Neural progenitor cell (in vitro differentiated cells): ENCODE measurements at regions not wholly inside any gene's neighbourhood (a gene's known extent, or its start where the extent isn't known, plus 50 kb on each side); places are given as distances from the start of the nearest gene placed in this dataset.

Source experiments
- DNase-seq: peaks from one replicate; pipeline ENCODE4 v3.0.0-alpha.2; 2016; ENCODE audit warnings: low spot score
- H2AFZ ChIP-seq: fragments of 200-600 bp; sonication (generic); replicated peaks from 2 replicates; pipeline ENCODE4 v1.6.1; 2016; ENCODE audit warnings: antibody characterized with exemption
- H3F3A ChIP-seq: fragments of 200-600 bp; sonication (generic); 2 replicates; pipeline ENCODE4 v1.6.1; 2016; ENCODE audit warnings: antibody characterized with exemption, low read depth
- H3K27ac ChIP-seq: fragments of 200-600 bp; sonication (generic); 2 replicates; pipeline ENCODE4 v1.5.1; 2016; ENCODE audit warnings: mild to moderate bottlenecking
- H3K27me3 ChIP-seq: fragments of 200-600 bp; sonication (generic); 2 replicates; pipeline ENCODE4 v1.6.1; 2016; ENCODE audit warnings: mild to moderate bottlenecking, moderate library complexity
- H3K36me3 ChIP-seq: fragments of 200-600 bp; sonication (generic); 2 replicates; pipeline ENCODE4 v1.5.1; 2016
- H3K4me1 ChIP-seq: fragments of 200-600 bp; sonication (generic); 2 replicates; pipeline ENCODE4 v1.6.1; 2016; ENCODE audit warnings: mixed run types
- H3K4me2 ChIP-seq: fragments of 200-600 bp; sonication (generic); 2 replicates; pipeline ENCODE4 v1.6.1; 2016
- H3K4me3 ChIP-seq: fragments of 200-600 bp; sonication (generic); 2 replicates; pipeline ENCODE4 v1.5.1; 2016
- H3K79me2 ChIP-seq: fragments of 200-600 bp; sonication (generic); 2 replicates; pipeline ENCODE4 v1.6.1; 2016; ENCODE audit warnings: low read depth
- H3K9ac ChIP-seq: fragments of 200-600 bp; sonication (generic); 2 replicates; pipeline ENCODE4 v1.6.1; 2016
- H3K9me3 ChIP-seq: fragments of 200-600 bp; sonication (generic); 2 replicates; pipeline ENCODE4 v1.5.1; 2016; ENCODE audit warnings: low read depth
- H4K20me1 ChIP-seq: fragments of 200-600 bp; sonication (generic); 2 replicates; pipeline ENCODE4 v1.6.1; 2016; ENCODE audit warnings: low read depth
- H3K27ac Mint-ChIP-seq: 3 replicates; pipeline ENCODE4 v1.8.0; 2021; ENCODE audit warnings: mixed read lengths
- H3K27me3 Mint-ChIP-seq: 2 replicates; pipeline ENCODE4 v1.8.0; 2022; ENCODE audit warnings: low read depth, mild to moderate bottlenecking, inconsistent platforms, moderate library complexity, mixed read lengths; ENCODE audit not compliant: insufficient read depth
- H3K36me3 Mint-ChIP-seq: 3 replicates; pipeline ENCODE4 v1.8.0; 2021; ENCODE audit warnings: mixed read lengths
- H3K4me1 Mint-ChIP-seq: 3 replicates; pipeline ENCODE4 v1.8.0; 2021; ENCODE audit warnings: mixed read lengths
- H3K4me3 Mint-ChIP-seq: 3 replicates; pipeline ENCODE4 v1.8.0; 2021; ENCODE audit warnings: mild to moderate bottlenecking, moderate library complexity, mixed read lengths
- H3K9me3 Mint-ChIP-seq: 3 replicates; pipeline ENCODE4 v1.8.0; 2020; ENCODE audit warnings: mixed read lengths
- CTCF ChIP-seq: fragments of 200-600 bp; sonication (generic); IDR thresholded peaks from 2 replicates; pipeline ENCODE4 v1.5.1; 2017; ENCODE audit warnings: antibody characterized with exemption, mild to moderate bottlenecking
- EZH2 ChIP-seq: fragments of 200-600 bp; sonication (generic); IDR thresholded peaks from 2 replicates; pipeline ENCODE4 v1.6.1; 2017; ENCODE audit warnings: antibody characterized with exemption, mild to moderate bottlenecking, moderate library complexity
- EZH2phosphoT487 ChIP-seq: fragments of 200-600 bp; sonication (generic); IDR thresholded peaks from 2 replicates; pipeline ENCODE4 v1.6.1; 2017; ENCODE audit warnings: antibody characterized with exemption

GRCh38 chr5:135219868-135220267 lies 179.2 kb downstream of the MACROH2A1 start:
- Histone ChIP-seq H3K27ac (no peak overlapping the region), H3K4me2 (no peak overlapping the region), H3K36me3 (no peaks in the 10 kb centered on the region), H3K4me3 (no peak overlapping the region), H3K9ac (no peak overlapping the region), H3K9me3 (no peaks in the 10 kb centered on the region), H3K79me2 (no peaks in the 10 kb centered on the region), H3K4me1 (peaks cover 24% of the 10 kb centered on the region), H2AFZ (no peak overlapping the region), H3K27me3 (no peaks in the 10 kb centered on the region), H3F3A (peaks cover 17% of the 10 kb centered on the region), H4K20me1 (no peaks in the 10 kb centered on the region)
- no peaks in the 10 kb centered on the region for H3K36me3 Mint-ChIP-seq
- DNase-seq = no peak
- H3K27me3 Mint-ChIP-seq = peaks cover 20% of the 10 kb centered on the region
- H3K27ac Mint-ChIP-seq = no peak overlapping the region
- H3K4me3 Mint-ChIP-seq = no peak overlapping the region
- TF ChIP-seq EZH2 = no peak
- no peak for TF ChIP-seq EZH2phosphoT487
- H3K4me1 Mint-ChIP-seq = peaks cover 29% of the 10 kb centered on the region
- no peaks in the 10 kb centered on the region for H3K9me3 Mint-ChIP-seq

- Histone ChIP-seq H3K4me3 (no peak overlapping the region), H3K27ac (no peak overlapping the region), H2AFZ (no peak overlapping the region), H3K36me3 (no peaks in the 10 kb centered on the region), H3K9me3 (no peaks in the 10 kb centered on the region), H3K27me3 (no peaks in the 10 kb centered on the region), H3K4me1 (peaks cover 24% of the 10 kb centered on the region), H3K79me2 (no peaks in the 10 kb centered on the region), H3F3A (peaks cover 17% of the 10 kb centered on the region), H4K20me1 (no peaks in the 10 kb centered on the region), H3K9ac (no peak overlapping the region), H3K4me2 (peak overlapping the region; percentile 2)
- H3K27me3 Mint-ChIP-seq = peaks cover 16% of the 10 kb centered on the region
- TF ChIP-seq EZH2phosphoT487 (no peak), CTCF (no peak), EZH2 (no peak)
- peaks cover 29% of the 10 kb centered on the region for H3K4me1 Mint-ChIP-seq
- H3K36me3 Mint-ChIP-seq = no peaks in the 10 kb centered on the region
- no peak overlapping the region for H3K27ac Mint-ChIP-seq
- H3K9me3 Mint-ChIP-seq = no peaks in the 10 kb centered on the region
- H3K4me3 Mint-ChIP-seq = no peak overlapping the region
- DNase-seq = peak; percentile 22
These were observed 180.1 kb downstream of the MACROH2A1 start for GRCh38 chr5:135218790-135219568.

- DNase-seq = no peak
- H3K4me1 Mint-ChIP-seq = peaks cover 31% of the 10 kb centered on the region
- no peak for TF ChIP-seq EZH2phosphoT487
- no peak for TF ChIP-seq CTCF
- TF ChIP-seq EZH2 = no peak
These were observed 180.6 kb downstream of the MACROH2A1 start for GRCh38 chr5:135218486-135218755.

More at GRCh38 chr5:135218486-135218755, 180.6 kb downstream of the MACROH2A1 start:
- H3F3A ChIP-seq = peaks cover 17% of the 10 kb centered on the region
- no peaks in the 10 kb centered on the region for H3K36me3 ChIP-seq
- no peaks in the 10 kb centered on the region for H3K9me3 ChIP-seq
- H3K27ac ChIP-seq = no peak overlapping the region
- no peak overlapping the region for H3K4me3 ChIP-seq
- no peak overlapping the region for H3K9ac ChIP-seq
- H2AFZ ChIP-seq = no peak overlapping the region
- Mint-ChIP-seq H3K9me3 (no peaks in the 10 kb centered on the region), H3K27me3 (peaks cover 13% of the 10 kb centered on the region), H3K36me3 (no peaks in the 10 kb centered on the region), H3K4me3 (no peak overlapping the region), H3K27ac (no peak overlapping the region)
- H3K27me3 ChIP-seq = no peaks in the 10 kb centered on the region
- peak overlapping the region; percentile 2 for H3K4me2 ChIP-seq
- H4K20me1 ChIP-seq = no peaks in the 10 kb centered on the region
- H3K4me1 ChIP-seq = peaks cover 24% of the 10 kb centered on the region
- H3K79me2 ChIP-seq = no peaks in the 10 kb centered on the region
